ENCODE measurements at regions not wholly inside any gene's neighbourhood (a gene's known extent, or its start where the extent isn't known, plus 50 kb on each side); places are given as distances from the start of the nearest gene placed in this dataset.

GRCh38 chr16:63850979-63851378 lies 1270.9 kb downstream of the CDH11 start:
- intact Hi-C loops (cut with DNase I): no loop called here
- no peak for TF ChIP-seq POLR2A (IDR thresholded peaks at IDR 0.05)
- no peak for TF ChIP-seq POLR2AphosphoS5 (IDR thresholded peaks at IDR 0.05; ENCODE audit: insufficient read depth in 1 of 2, low read depth in 1 of 2)
- no peak for TF ChIP-seq CTCF (IDR thresholded peaks at IDR 0.05)
- Histone ChIP-seq H3K4me3 (no peak overlapping the region), H3K27ac (no peak overlapping the region), H3K9me3 (no peaks in the 10 kb centered on the region), H3K4me1 (no peaks in the 10 kb centered on the region), H3K36me3 (no peaks in the 10 kb centered on the region), H3K27me3 (no peaks in the 10 kb centered on the region)
- DNase-seq (ENCODE audit: extremely low spot score in 2 of 2): no peak

DNA sequence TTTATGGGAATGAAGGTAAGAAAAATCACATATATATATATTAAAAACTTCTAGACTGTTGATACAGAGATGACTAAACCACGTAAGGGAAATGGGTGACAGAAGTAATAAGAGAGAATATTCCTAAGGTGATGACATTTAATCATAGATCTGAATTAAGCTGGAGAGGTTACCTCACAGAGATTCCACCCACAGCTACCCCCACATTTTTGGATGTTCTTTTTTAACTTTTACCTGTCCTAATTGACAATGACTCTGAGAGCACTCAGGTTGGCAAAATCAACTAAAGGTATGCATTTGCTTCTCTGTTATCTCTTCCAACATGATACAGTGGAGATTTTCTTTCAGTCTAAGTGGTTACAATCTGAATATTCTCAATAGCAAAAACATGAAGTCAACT lies 1280.6 kb downstream of the CDH11 start:
- Histone ChIP-seq H3K9me3 (no peaks in the 10 kb centered on the region), H3K4me1 (no peaks in the 10 kb centered on the region), H3K27ac (no peak overlapping the region), H3K4me3 (no peak overlapping the region), H3K36me3 (no peaks in the 10 kb centered on the region), H3K27me3 (no peaks in the 10 kb centered on the region)
- no peak for DNase-seq (ENCODE audit: extremely low spot score in 2 of 2)
- no peak for TF ChIP-seq POLR2AphosphoS5 (IDR thresholded peaks at IDR 0.05; ENCODE audit: insufficient read depth in 1 of 2, low read depth in 1 of 2)
- TF ChIP-seq POLR2A (IDR thresholded peaks at IDR 0.05): no peak
- no peak for TF ChIP-seq CTCF (IDR thresholded peaks at IDR 0.05)
- intact Hi-C loops (cut with DNase I): no loop called here

DNA sequence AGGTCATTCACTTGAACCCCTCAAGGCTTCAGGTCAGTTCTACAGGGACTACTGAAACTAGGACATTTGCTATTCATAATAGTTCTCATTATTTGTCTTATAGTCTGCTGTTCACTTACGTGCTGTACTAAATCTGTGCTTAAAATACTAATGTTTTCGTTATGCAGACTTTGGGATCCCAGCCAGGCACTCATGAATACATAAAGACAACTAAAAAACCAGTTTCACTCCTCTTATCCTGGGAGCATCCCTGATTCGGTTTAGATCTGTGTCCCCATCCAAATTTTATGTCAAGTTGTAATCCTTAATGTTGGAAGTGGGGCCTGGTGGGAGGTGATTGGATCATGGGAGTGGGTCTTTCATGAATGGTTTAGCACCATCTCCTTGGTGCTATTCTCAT lies 1291.8 kb downstream of the CDH11 start:
- intact Hi-C loops (cut with DNase I): loop anchor here (2.0 kb wide), 1 partner anchor 31 kb away; no protein-coding TSS in a partner anchor
- Histone ChIP-seq H3K4me1 (no peaks in the 10 kb centered on the region), H3K9me3 (no peaks in the 10 kb centered on the region), H3K4me3 (no peak overlapping the region), H3K36me3 (no peaks in the 10 kb centered on the region), H3K27ac (no peak overlapping the region), H3K27me3 (no peaks in the 10 kb centered on the region)
- no peak for DNase-seq (ENCODE audit: extremely low spot score in 2 of 2)
- TF ChIP-seq POLR2AphosphoS5 (IDR thresholded peaks at IDR 0.05; ENCODE audit: insufficient read depth in 1 of 2, low read depth in 1 of 2) (no peak), POLR2A (IDR thresholded peaks at IDR 0.05) (no peak), CTCF (IDR thresholded peaks at IDR 0.05) (no peak)

GRCh38 chr16:63822818-63823217 lies 1299.0 kb downstream of the CDH11 start:
- H3K27ac ChIP-seq: no peak overlapping the region
- intact Hi-C loops (cut with DNase I): no loop called here

GRCh38 chr16:63816276-63816675 lies 1305.6 kb downstream of the CDH11 start:
- Histone ChIP-seq H3K4me1 (no peaks in the 10 kb centered on the region), H3K27ac (no peak overlapping the region), H3K27me3 (no peaks in the 10 kb centered on the region), H3K9me3 (no peaks in the 10 kb centered on the region), H3K4me3 (no peak overlapping the region), H3K36me3 (no peaks in the 10 kb centered on the region)
- no peak for TF ChIP-seq POLR2A (IDR thresholded peaks at IDR 0.05)
- TF ChIP-seq POLR2AphosphoS5 (IDR thresholded peaks at IDR 0.05; ENCODE audit: insufficient read depth in 1 of 2, low read depth in 1 of 2): no peak
- TF ChIP-seq CTCF (IDR thresholded peaks at IDR 0.05): no peak
- intact Hi-C loops (cut with DNase I): no loop called here
- DNase-seq (ENCODE audit: extremely low spot score in 2 of 2): no peak

More at GRCh38 chr16:63822818-63823217, 1299.0 kb downstream of the CDH11 start:
- TF ChIP-seq CTCF (IDR thresholded peaks at IDR 0.05): no peak
- TF ChIP-seq POLR2AphosphoS5 (IDR thresholded peaks at IDR 0.05; ENCODE audit: insufficient read depth in 1 of 2, low read depth in 1 of 2): no peak
- TF ChIP-seq POLR2A (IDR thresholded peaks at IDR 0.05): no peak
- Histone ChIP-seq H3K36me3 (no peaks in the 10 kb centered on the region), H3K4me3 (no peak overlapping the region), H3K4me1 (no peaks in the 10 kb centered on the region), H3K9me3 (no peaks in the 10 kb centered on the region), H3K27me3 (no peaks in the 10 kb centered on the region)
- no peak for DNase-seq (ENCODE audit: extremely low spot score in 2 of 2)

All from vagina (tissue), 2 donors.